Glomerular endothelial cell (primary cell): ENCODE measurements at regions not wholly inside any gene's neighbourhood (a gene's known extent, or its start where the extent isn't known, plus 50 kb on each side); places are given as distances from the start of the nearest gene placed in this dataset.
"Not testable (repeated sequence)": the region's sequence is repeated elsewhere in the genome, so short reads cannot be mapped to it uniquely, and the experiment has no call there.

Experiments used
- DNase-seq: peaks from one replicate; pipeline ENCODE4 v3.0.0-alpha.2; 2011; ENCODE audit warnings: low read depth, low spot score; ENCODE audit errors: extremely low read depth

DNA sequence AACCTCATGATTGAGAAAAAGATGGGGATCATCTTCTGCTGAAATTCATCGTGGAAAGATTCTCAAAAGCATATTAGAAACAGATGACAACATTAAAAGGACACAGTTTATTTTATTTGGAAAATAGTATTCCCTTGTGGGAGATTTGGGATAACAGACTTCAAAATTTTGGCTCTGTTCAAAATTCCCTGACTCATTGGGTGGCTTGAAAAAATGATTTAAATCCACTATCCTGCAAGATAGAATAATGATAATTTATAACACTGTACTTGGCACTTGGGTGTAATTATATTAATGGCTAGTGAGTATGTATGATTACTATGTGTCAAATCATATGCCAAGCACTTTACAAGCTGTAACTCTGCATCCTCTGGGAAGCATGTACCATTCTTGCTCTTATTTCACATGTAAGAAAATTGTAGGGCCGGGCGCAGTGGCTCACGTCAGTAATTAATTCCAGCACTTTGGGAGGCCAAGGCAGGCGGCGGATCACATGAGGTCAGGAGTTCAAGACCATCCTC, 128.8 kb downstream of the LMNTD1 start:
- DNase-seq, result no peak

DNA sequence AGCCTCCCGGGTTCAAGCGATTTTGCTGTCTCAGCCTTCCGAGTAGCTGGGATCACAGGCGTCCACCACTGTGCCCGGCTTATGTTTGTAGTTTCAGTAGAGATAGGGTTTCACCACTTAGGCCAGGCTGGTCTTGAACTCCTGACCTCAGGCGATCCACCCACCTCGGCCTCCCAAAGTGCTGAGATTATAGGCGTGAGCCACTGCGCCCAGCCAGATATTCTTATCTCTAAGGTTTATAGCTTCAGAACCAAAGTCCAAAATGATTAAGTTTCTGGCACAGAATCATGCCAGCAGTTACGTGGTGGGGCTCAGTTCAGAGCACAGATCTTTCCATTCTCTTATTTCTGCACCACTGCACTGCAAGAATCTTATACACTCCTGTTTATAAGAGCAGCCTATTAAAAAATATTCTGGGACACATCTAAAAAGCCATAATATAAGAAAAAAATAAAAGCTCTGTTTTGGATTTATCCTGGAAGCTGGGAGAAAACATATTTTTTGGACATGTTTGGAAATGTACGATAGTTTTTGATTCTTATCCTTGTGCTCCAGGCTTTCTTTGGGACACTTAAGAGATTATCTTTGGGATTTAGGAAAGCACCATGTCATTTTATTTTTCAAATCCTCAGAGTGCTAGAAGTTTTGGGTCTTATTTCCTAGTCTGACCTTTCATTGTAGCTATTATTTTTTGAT, 129.6 kb downstream of the LMNTD1 start:
- DNase-seq, result no peak

GRCh38 chr12:25422241-25422640, 130.8 kb downstream of the LMNTD1 start:
- DNase-seq, result no peak

DNA sequence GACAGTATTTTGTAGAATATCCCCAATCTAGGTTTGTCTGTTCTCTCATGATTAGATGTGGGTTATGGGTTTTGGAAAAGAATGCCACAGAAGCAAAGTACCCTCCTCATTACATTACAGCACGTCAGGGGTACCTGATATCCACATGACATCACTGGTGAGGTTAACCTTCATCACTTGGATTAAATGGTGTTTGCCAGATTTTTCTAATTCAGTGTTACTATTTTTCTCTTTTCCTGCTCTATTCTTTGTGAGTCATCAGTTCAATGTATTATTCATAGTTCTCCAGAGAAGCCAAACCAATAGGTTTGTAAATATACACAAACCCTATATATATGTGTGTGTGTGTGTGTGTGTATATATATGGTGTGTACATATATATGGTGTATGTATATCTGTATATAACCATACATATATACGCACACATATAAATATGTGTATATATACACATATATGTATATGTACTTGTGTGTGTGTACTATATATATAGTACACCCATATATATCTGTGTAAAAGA, 131.4 kb downstream of the LMNTD1 start:
- no peak for DNase-seq

GRCh38 chr12:25420116-25420515, 133.0 kb downstream of the LMNTD1 start:
- DNase-seq, result no peak

- DNase-seq, result no peak
Measured at GRCh38 chr12:25419595-25419994, 133.5 kb downstream of the LMNTD1 start.

DNA sequence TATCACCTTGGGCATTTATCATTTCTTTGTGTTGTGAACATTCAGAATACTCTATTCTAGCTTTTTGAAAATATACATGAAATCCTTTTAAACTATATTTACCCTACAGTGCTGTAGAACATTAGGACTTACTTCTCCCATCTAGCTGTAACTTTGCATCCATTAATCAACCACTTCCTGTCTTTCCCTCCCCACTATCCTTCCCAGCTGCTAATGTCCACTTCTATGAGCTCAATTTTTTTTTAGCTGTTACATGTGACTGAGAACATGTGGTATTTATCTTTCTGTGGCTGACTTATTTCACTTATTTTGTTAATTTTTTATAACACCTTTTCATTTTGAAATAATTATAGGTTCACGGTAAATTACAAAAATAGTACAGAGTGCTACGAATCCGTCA, 136.0 kb downstream of the LMNTD1 start:
- DNase-seq, result no peak

DNA sequence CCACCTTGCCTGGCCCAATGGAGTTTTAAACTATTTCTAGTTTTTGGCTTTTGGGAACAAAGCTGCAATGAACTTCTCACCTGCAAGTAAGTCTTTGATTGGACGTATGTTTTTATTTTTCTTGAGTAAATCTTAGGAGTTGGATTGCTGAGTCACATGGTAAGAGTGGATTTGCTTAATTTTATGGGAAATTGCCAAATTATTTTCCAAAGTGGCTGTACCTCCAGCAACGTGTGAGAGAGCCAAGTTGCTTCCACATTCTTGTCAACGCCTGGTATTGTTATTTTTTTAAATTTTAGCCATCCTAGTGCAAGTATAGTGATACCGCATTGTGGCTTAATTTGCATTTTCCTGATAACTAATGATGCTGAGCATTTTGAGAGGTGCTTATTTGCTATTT, 136.6 kb downstream of the LMNTD1 start:
- DNase-seq, result no peak

GRCh38 chr12:25415004-25415403, 138.1 kb downstream of the LMNTD1 start:
- DNase-seq, result no peak

DNA sequence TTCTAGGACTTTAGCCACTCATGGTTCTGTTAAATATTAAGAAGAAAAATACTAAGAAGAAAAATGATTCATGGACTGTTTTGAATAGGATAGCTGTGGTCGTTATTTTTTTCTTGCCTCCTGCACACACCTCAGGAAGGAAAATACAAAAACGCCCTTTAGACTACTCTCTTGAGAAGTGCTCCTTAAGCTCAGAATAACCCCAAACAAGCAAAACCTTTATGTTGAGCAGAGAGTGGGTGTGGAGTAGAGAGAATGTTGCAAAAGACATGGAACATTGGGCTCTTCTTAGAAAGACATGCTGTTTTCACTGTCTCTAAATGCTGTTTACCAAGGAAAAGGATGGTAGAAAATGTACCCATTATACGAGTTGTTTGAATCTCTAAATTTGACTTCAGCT, 140.3 kb downstream of the LMNTD1 start:
- no peak for DNase-seq

- DNase-seq, result no peak
Measured at GRCh38 chr12:25404955-25405354, 148.1 kb downstream of the LMNTD1 start.

GRCh38 chr12:25401547-25402345, 151.0 kb upstream of the KRAS start:
- DNase-seq, result no peak

- DNase-seq, result no peak
Measured at GRCh38 chr12:25397001-25397400, 146.3 kb upstream of the KRAS start.

DNA sequence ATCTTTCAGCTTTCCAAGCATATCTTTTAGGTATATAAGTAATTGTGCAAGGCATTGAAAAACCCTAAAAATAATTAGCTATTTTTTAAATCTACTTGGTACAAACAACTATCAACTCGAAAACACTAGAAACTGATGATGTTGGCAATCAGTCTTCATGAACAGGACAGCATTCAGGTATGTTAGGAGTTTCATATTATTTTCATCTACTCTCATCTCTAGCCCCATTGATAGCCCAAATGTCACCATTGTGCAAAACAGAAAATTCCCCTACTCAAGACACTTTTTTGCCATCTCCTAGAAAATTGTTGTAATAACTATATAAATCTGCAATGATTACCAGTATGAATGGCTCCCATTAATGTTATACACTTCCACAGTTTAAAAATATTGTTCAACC, 144.5 kb upstream of the KRAS start:
- no peak for DNase-seq

GRCh38 chr12:25394775-25395174, 144.0 kb upstream of the KRAS start:
- not testable (repeated sequence) for DNase-seq

DNA sequence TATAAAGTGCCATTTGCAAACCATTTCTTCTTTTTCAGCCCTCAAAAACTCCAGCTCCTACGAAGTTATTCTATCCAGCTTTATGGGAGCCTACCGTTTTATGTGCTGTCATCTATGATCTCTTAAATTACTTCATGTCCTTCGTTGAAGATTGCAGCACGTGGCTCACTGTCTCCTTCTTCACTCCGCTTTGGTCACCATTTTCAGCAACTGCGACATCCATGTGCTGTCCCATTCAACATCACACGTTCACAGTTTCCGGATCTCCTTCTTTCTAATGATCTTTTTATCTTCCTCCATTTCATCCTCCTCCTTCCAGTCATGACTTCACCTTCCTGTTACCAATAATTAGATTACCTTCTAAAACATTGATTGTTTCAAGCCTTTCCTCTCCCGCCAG, 143.3 kb upstream of the KRAS start:
- DNase-seq, result no peak

- DNase-seq, result not testable (repeated sequence)
Measured at GRCh38 chr12:25391346-25391745, 140.6 kb upstream of the KRAS start.

DNA sequence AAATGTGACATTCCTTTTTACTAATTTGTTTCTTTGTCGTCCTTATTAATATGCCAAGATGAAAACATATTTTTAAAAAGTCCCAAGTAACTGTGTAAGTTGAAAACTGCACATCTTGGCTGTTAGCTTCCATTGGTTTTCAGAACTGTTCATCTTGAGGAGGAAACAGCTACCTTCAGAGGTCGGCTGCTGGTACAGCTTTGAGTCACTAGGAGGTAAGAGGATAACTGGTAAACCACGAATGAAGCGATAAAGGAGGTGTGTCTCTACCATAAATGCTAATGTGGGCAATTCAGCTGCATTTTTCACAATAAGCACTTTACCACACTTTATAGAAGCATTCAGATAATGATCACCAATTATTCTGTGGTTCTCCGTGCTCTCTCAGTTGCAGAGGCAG, 137.5 kb upstream of the KRAS start:
- no peak for DNase-seq

- no peak for DNase-seq
Measured at GRCh38 chr12:25387732-25388050, 137.0 kb upstream of the KRAS start.

DNA sequence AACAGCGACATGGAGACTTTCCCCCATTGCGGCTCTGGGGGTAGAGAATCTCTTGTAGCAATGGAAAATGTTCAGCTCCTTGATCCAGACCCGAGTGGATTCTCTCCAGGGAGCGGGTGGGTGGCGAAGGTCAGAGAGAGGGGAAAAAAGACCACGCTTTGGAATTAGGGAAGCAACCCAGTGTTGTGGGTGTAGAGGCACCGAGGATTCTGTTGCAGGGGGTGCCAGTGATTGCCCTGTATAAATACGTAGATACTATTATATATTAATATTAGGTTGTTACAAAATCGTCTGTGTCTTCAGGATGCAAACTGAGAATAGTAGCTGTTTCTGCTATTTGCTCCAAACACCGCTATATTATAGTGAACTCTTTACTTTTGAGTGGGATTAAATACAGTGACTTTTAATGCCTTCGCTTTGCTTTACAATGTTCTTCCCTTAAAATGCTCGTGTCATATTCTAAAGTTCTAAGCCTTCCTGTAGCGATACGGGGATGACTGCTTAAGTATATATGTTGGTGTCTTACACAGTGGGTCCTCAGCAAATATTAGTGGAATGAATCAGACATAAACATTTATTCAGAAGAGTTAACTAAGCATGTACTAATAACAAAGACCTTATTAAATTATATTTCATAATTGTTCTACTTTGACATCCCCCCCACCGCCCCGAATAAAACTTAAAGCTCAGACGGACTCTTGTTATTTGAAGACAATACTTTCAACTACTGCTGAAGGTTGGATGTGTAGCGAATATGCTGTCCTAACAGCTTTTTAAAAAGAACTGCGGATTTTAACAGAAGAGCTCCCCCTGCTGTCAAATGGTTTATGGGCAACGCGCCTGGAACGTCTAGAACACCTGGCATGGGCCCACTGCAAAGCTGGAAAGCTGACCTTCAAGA, 136.4 kb upstream of the KRAS start:
- peak; percentile 81 for DNase-seq

DNA sequence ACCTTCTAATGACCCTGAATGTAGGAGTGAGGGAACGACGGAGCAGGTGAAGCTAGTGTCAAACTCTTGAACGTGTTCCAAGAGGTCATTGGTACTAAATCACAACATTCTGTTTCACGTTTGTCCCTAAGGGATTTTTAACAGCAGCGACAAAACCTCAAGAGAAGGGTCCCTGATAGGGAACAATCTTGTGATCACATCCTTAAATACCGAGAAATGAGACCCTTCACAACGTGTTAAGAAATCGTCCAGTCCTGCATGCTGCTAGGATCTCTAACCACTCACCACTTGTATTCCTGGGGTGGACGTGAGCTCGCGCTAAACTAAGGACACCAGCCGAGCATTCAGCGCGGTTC, 134.1 kb upstream of the KRAS start:
- DNase-seq, result peak; percentile 9
